NCI-H345 treated with DMSO at 0.1 percent for 48 hours (cell line): ENCODE measurements at regions not wholly inside any gene's neighbourhood (a gene's known extent, or its start where the extent isn't known, plus 50 kb on each side); places are given as distances from the start of the nearest gene placed in this dataset.
"Not testable (repeated sequence)": the region's sequence is repeated elsewhere in the genome, so short reads cannot be mapped to it uniquely, and the experiment has no call there.

ENCODE experiments used
- DNase-seq: peaks from one replicate; lab custom pipeline; 2025; ENCODE audit not compliant: unreplicated experiment; lab: John Stamatoyannopoulos, UW

GRCh38 chr9:22650145-22650544 is 203.5 kb downstream of the DMRTA1 start:
- no peak for DNase-seq

DNA sequence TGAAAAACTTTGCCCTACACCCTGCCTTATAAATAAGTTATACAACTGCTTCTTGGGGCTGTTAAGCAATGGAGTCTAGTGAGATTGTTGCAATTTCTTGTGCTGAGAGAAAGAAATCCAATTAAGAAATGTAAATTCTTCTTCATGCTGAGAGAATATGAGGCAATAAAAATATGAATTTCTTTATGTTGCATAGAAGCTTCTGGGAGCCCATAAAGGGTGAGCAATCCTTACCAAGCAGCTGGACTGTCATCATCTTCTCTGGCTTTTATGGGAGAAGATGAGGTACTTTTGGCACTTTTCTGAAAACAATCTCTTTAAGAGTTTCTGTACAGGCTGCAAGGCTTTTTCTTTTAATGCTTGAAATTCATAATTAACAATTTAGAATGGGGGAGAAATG is 204.3 kb downstream of the DMRTA1 start:
- no peak for DNase-seq

GRCh38 chr9:22654833-22655232 is 208.2 kb downstream of the DMRTA1 start:
- no peak for DNase-seq

- no peak for DNase-seq
Observed at GRCh38 chr9:22657713-22658112, 211.1 kb downstream of the DMRTA1 start.

DNA sequence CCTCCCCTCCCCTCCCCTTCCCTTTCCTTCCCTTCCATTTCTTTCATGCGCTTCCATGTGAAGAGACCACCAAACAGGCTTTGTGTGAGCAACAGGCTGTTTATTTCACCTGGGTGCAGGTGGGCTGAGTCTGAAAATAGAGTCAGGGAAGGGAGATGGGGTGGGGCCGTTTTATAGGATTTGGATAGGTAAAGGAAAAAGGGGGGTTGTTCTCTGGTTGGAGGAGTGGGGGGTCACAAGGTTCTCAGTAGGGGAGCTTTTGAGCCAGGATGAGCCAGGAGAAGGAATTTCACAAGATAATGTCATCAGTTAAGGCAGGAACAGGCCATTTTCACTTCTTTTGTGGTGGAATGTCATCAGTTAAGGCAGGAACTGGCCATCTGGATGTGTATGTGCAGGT is 211.9 kb downstream of the DMRTA1 start:
- not testable (repeated sequence) for DNase-seq

DNA sequence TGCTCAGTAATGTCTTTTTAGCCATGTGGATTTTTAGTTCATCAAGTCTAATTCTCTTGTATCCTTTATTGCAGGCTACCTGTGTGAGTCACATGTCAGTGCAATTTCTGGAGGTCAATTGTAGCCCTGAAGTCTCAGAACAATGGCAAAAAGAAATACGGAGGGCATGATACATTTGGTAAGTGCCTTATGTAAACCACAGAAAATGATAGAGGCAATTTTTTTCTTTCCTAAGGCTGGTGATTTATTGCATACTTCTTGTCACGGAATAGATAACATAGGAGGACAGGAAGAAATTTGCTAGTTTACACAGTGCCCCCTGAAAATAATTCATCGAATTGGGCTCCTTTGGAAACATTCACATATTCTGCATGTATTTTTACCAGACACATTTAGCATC is 235.9 kb downstream of the DMRTA1 start:
- no peak for DNase-seq

GRCh38 chr9:22682961-22683699 is 236.5 kb downstream of the DMRTA1 start:
- no peak for DNase-seq

GRCh38 chr9:22683700-22684075 is 237.1 kb downstream of the DMRTA1 start:
- DNase-seq, result no peak

DNA sequence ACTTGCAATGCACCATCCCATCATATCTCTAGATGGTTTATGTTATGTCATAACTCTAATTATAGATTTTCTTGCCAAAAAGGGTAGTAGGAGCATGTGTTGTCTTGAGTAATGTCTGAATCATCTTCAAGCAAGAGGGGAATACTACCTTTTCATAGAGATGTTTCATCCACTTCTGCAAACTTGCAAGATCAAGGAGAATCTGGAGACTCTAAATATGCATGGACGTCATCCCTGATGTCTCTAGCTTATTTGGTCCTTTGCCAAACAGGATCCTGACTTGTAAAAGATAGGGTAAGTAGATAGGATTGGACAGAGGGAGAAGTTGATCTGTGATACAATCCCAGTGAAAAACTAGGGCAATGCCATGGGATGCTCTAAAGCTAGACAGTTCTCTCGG is 246.5 kb downstream of the DMRTA1 start:
- no peak for DNase-seq

DNA sequence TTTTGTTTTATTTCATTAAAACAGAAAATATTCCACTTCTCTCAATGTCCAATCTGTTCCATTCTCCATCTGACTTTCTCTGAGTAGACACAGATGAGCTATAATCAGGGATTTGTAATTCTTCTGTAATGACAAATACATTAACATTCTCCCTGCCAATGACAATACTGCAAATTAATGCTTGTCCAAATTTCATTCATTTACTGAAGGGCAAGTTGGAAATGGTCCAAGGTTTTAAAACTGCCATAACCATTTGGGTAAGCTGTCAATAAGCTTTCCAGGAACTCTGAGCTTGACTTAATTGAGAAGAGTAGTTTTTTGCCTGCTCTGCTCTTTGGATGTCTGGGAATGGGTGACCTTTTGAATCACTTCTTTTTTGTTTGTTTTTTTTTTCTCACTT is 253.5 kb downstream of the DMRTA1 start:
- DNase-seq, result no peak

DNA sequence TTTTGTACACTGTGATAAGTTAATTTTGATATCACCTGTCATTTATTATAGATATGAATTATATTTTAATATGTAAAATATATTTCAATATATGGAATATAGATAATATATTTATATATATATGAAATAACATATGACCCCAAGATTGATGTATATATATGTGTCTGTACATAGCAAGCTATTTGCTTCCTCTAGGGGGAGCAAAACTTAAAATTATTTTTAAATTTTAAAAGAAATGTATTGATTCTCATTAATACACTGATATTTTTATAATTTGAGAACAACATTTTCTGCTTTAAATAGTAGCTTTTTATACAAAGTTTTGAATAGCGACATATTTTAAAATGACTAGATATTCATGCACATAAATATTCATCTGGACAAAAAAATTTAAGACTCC is 272.0 kb downstream of the DMRTA1 start:
- no peak for DNase-seq

DNA sequence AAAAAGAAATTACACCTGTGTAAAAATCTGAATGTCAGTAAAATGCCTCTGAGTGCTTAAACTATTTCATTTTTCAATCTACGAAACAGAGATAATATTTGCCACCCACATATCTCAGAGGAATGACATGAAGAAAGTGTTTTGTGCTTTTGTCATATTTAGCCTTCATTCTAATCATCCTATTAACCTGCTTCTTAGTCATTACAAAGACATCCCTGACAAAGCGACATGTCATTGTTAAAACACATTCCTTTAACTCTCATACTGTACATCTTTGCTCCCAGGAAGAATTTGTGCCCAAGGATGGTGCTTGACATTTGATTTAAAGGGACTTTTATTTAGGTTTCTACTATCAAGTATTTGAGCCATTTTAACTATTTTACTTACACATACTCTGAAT is 275.9 kb downstream of the DMRTA1 start:
- DNase-seq, result no peak

DNA sequence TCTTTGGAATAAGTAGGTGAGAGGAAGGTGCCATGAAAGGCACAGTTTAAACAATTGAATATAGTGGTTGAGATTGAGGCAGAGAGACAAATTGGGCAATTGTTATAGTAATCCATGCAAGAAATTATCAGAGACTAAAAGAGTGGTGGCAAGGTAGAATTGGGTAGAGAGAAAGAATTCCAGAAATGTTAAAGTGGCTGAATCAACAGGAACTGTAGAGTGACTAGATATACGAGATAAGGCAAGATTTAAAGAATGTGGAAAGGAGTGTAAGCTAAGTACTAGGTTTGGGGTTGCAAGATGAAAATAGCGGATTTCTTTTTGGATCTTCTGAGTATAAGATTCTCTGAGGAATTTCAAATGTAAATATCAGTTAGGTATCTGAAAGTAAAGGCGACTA is 285.2 kb downstream of the DMRTA1 start:
- DNase-seq, result no peak

- no peak for DNase-seq
Observed at GRCh38 chr9:22739712-22740111, 293.1 kb downstream of the DMRTA1 start.

GRCh38 chr9:22740781-22741180 is 294.2 kb downstream of the DMRTA1 start:
- no peak for DNase-seq

DNA sequence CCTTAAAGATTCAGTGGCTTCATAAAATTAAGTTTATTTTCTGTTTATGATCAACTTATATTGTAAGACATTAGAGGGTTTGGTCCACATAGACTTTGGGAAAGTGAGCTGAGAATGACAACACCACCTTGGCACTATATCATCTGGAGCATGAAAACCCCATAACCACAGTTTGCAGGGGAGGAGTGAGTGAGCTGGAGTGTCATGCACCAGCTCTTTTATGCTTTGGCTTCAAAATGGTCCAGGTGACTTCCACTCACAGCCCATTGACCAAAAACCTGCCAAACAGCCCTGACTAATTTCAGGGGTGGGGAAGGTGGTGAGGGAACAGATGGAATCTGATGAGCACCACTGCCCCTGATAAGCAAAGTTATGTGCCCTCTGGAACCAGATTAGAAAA is 295.8 kb downstream of the DMRTA1 start:
- no peak for DNase-seq

GRCh38 chr9:22773501-22774220 is 327.0 kb downstream of the DMRTA1 start:
- DNase-seq, result no peak

GRCh38 chr9:22790329-22790728 is 343.7 kb downstream of the DMRTA1 start:
- DNase-seq, result no peak

DNA sequence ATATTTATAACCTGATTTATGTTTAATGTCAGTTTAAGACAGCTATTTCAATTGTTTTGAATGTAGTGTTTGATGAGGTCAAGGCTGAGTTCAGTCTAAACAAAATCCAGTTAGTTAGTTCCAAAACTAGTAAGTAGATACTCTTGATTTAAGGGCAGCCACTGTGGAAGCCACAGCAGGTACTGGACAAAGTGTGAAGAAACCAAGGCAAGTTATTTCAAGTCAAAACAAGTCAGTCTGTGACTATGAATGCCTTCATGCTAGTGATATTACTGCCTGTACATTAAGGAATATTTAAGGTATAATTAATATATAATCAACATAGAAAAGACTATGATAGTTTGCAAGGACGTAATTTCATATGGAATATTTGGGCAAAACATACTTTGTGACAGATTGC is 362.3 kb downstream of the DMRTA1 start:
- no peak for DNase-seq

DNA sequence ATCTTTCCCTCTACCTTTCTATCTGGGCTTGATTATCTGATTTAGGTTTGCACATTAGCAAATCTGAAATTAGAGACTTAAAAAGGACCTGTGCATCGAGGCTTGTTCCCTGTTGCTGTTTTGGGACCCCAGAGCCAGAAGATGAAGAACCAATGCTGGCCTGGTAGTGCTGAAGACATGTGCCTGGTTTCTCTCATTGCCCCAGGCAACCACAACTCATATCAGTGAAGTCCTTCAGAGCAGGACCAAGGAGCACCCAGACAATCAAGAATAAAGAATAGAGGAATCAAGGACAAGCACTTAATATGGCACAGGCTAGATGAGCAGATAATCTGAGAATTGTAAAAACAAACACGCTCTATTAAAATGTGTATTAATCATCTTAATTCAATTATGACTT is 362.7 kb downstream of the DMRTA1 start:
- no peak for DNase-seq

DNA sequence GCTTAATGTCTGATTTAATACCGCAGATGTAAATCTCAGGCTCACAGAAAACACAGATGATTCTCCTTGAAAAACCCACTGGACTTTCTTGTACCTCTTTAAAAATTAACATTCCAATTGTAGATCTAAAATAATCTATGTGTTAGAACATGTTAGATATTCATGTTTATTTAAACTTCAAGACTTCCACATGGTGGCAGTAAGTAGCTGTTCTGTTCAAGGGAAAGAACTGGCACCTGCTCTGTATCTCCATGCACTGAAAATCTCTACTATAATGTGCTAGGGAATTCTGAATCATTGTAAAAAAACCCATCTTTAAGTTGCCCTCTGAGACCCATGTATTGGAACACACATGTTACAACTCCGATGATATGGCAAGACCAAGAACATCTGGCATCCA is 366.9 kb downstream of the DMRTA1 start:
- no peak for DNase-seq

GRCh38 chr9:22815246-22815645 is 368.6 kb downstream of the DMRTA1 start:
- DNase-seq, result no peak

DNA sequence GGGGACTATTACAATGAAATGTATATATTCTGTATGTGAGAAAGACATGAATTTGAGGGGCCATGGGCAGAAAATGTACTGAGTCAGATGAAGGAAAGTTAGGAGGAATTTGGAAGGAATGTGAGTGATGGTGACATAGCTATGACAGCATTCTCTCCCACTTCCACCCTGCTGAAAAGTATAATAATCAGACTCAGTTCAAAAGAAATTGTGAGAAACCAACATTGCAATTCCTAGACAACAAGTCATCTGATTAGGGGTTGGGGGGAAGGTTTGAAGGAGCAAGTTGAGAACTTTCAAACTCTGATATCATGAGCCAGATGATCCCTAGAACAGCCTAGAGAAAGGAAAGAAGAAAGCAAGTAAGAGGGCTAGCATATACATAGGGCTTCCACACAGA is 370.6 kb downstream of the DMRTA1 start:
- no peak for DNase-seq
